ENCODE measurements at regions not wholly inside any gene's neighbourhood (a gene's known extent, or its start where the extent isn't known, plus 50 kb on each side); places are given as distances from the start of the nearest gene placed in this dataset.

DNA sequence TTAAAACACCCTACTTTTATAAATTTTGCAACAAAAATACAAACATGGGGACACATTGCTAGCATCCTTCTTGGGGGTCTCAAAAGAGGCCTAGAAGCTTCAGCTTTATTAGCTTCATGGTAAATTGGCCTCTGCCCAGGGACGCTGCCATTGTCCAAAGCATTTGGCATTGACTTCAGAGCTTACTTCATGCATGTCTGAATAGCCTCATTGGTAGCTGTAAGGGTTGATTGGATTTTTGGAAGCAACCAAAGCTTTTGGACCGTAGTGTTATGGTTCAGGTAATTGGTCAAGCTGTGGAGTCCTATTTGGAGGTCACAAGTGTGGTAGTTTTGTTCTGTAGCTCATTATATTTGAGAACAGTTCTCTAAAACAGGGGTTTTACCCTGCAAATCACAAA lies 411.7 kb upstream of the SLC24A2 start:
- TF ChIP-seq CREB1 (CRISPR knock-in tag; IDR thresholded peaks at IDR 0.05) (no peak), ZNF416 (CRISPR knock-in tag; IDR thresholded peaks at IDR 0.05) (no peak), IRF2 (CRISPR knock-in tag; IDR thresholded peaks at IDR 0.05; ENCODE audit: borderline replicate concordance, low read depth) (no peak), CTCF (IDR thresholded peaks at IDR 0.05) (no peak), TEAD4 (CRISPR knock-in tag; IDR thresholded peaks at IDR 0.05) (no peak), ATF6 (CRISPR knock-in tag; IDR thresholded peaks at IDR 0.05) (no peak), MAX (CRISPR knock-in tag; IDR thresholded peaks at IDR 0.05) (no peak), ETV6 (CRISPR knock-in tag; IDR thresholded peaks at IDR 0.05) (no peak), JUN (CRISPR knock-in tag; IDR thresholded peaks at IDR 0.05) (no peak)
- TF ChIP-seq, protein P1, sequence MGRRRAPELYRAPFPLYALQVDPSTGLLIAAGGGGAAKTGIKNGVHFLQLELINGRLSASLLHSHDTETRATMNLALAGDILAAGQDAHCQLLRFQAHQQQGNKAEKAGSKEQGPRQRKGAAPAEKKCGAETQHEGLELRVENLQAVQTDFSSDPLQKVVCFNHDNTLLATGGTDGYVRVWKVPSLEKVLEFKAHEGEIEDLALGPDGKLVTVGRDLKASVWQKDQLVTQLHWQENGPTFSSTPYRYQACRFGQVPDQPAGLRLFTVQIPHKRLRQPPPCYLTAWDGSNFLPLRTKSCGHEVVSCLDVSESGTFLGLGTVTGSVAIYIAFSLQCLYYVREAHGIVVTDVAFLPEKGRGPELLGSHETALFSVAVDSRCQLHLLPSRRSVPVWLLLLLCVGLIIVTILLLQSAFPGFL (CRISPR knock-in tag; IDR thresholded peaks at IDR 0.05; ENCODE audit: borderline replicate concordance) = no peak
- TF ChIP-seq, protein P2, sequence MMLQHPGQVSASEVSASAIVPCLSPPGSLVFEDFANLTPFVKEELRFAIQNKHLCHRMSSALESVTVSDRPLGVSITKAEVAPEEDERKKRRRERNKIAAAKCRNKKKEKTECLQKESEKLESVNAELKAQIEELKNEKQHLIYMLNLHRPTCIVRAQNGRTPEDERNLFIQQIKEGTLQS (CRISPR knock-in tag; conservative IDR thresholded peaks at IDR 0.05) = no peak
- TF ChIP-seq, protein P3, sequence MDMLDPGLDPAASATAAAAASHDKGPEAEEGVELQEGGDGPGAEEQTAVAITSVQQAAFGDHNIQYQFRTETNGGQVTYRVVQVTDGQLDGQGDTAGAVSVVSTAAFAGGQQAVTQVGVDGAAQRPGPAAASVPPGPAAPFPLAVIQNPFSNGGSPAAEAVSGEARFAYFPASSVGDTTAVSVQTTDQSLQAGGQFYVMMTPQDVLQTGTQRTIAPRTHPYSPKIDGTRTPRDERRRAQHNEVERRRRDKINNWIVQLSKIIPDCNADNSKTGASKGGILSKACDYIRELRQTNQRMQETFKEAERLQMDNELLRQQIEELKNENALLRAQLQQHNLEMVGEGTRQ (CRISPR knock-in tag; IDR thresholded peaks at IDR 0.05) = no peak
- TF ChIP-seq, protein P4, sequence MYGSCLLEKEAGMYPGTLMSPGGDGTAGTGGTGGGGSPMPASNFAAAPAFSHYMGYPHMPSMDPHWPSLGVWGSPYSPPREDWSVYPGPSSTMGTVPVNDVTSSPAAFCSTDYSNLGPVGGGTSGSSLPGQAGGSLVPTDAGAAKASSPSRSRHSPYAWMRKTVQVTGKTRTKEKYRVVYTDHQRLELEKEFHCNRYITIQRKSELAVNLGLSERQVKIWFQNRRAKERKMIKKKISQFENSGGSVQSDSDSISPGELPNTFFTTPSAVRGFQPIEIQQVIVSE (CRISPR knock-in tag; IDR thresholded peaks at IDR 0.05; ENCODE audit: borderline replicate concordance) = no peak
